GM12878 (cell line): ENCODE measurements at regions not wholly inside any gene's neighbourhood (a gene's known extent, or its start where the extent isn't known, plus 50 kb on each side); places are given as distances from the start of the nearest gene placed in this dataset.

ENCODE experiments used
- BRCA1 ChIP-seq: IDR thresholded peaks from 2 replicates; pipeline ENCODE4 v1.6.1; 2011; ENCODE audit warnings: low read depth, low read length, improper control_type of control experiment
- EP300 ChIP-seq, 2 experiments: fragments of 150-350 bp in 1 of 2; IDR thresholded peaks; 2 replicates each; pipeline ENCODE4 v1.6.1; 2011 to 2012; ENCODE audit warnings: low read depth in 2 of 2, low read length in 2 of 2, borderline replicate concordance in 1 of 2, improper control_type of control experiment in 1 of 2, inconsistent platforms in 1 of 2; ENCODE audit not compliant: control insufficient read depth in 1 of 2
- FOXK2 ChIP-seq: fragments of 450-650 bp; IDR thresholded peaks from 2 replicates; pipeline ENCODE4 v1.6.1; 2017; ENCODE audit warnings: mild to moderate bottlenecking, moderate library complexity
- ZBED1 ChIP-seq: IDR thresholded peaks from 2 replicates; pipeline ENCODE4 v1.6.1; 2016; ENCODE audit warnings: borderline replicate concordance
- ZNF622 ChIP-seq: fragments of 450-650 bp; IDR thresholded peaks from 2 replicates; pipeline ENCODE4 v1.6.1; 2017; ENCODE audit warnings: mild to moderate bottlenecking, inconsistent platforms
- TF ChIP-seq, protein P1 (sequence below): fragments of 450-650 bp; IDR thresholded peaks from 2 replicates; pipeline ENCODE4 v1.6.1; 2018; ENCODE audit warnings: mild to moderate bottlenecking, low read depth, moderate library complexity; ENCODE audit not compliant: partially characterized antibody
- TF ChIP-seq, protein P2 (sequence below): fragments of 450-650 bp; formaldehyde crosslinking; IDR thresholded peaks from 2 replicates; pipeline ENCODE4 v1.4.0; 2022; ENCODE audit warnings: mild to moderate bottlenecking, moderate library complexity
- TF ChIP-seq, protein P3 (sequence below): fragments of 450-650 bp; IDR thresholded peaks from 2 replicates; pipeline ENCODE4 v1.6.1; 2016; ENCODE audit warnings: mild to moderate bottlenecking

- TF ChIP-seq, protein P1, sequence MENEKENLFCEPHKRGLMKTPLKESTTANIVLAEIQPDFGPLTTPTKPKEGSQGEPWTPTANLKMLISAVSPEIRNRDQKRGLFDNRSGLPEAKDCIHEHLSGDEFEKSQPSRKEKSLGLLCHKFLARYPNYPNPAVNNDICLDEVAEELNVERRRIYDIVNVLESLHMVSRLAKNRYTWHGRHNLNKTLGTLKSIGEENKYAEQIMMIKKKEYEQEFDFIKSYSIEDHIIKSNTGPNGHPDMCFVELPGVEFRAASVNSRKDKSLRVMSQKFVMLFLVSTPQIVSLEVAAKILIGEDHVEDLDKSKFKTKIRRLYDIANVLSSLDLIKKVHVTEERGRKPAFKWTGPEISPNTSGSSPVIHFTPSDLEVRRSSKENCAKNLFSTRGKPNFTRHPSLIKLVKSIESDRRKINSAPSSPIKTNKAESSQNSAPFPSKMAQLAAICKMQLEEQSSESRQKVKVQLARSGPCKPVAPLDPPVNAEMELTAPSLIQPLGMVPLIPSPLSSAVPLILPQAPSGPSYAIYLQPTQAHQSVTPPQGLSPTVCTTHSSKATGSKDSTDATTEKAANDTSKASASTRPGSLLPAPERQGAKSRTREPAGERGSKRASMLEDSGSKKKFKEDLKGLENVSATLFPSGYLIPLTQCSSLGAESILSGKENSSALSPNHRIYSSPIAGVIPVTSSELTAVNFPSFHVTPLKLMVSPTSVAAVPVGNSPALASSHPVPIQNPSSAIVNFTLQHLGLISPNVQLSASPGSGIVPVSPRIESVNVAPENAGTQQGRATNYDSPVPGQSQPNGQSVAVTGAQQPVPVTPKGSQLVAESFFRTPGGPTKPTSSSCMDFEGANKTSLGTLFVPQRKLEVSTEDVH = no peak
- no peak for TF ChIP-seq BRCA1
- TF ChIP-seq ZNF622 = no peak
- TF ChIP-seq, protein P2, sequence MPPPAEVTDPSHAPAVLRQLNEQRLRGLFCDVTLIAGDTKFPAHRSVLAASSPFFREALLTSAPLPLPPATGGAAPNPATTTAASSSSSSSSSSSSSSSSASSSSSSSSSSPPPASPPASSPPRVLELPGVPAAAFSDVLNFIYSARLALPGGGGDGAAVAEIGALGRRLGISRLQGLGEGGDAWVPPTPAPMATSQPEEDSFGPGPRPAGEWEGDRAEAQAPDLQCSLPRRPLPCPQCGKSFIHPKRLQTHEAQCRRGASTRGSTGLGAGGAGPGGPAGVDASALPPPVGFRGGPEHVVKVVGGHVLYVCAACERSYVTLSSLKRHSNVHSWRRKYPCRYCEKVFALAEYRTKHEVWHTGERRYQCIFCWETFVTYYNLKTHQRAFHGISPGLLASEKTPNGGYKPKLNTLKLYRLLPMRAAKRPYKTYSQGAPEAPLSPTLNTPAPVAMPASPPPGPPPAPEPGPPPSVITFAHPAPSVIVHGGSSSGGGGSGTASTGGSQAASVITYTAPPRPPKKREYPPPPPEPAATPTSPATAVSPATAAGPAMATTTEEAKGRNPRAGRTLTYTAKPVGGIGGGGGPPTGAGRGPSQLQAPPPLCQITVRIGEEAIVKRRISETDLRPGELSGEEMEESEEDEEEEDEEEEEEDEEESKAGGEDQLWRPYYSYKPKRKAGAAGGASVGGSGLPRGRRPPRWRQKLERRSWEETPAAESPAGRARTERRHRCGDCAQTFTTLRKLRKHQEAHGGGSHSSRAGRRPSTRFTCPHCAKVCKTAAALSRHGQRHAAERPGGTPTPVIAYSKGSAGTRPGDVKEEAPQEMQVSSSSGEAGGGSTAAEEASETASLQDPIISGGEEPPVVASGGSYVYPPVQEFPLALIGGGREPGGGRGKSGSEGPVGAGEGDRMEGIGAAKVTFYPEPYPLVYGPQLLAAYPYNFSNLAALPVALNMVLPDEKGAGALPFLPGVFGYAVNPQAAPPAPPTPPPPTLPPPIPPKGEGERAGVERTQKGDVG = no peak
- no peak for TF ChIP-seq ZBED1
- TF ChIP-seq EP300 (IDR thresholded peaks at IDR 0.05; ENCODE audit: borderline replicate concordance in 1 of 2, control insufficient read depth in 1 of 2, low read depth in 2 of 2, low read length in 2 of 2) = no peak
- TF ChIP-seq FOXK2 = no peak
- TF ChIP-seq, protein P3, sequence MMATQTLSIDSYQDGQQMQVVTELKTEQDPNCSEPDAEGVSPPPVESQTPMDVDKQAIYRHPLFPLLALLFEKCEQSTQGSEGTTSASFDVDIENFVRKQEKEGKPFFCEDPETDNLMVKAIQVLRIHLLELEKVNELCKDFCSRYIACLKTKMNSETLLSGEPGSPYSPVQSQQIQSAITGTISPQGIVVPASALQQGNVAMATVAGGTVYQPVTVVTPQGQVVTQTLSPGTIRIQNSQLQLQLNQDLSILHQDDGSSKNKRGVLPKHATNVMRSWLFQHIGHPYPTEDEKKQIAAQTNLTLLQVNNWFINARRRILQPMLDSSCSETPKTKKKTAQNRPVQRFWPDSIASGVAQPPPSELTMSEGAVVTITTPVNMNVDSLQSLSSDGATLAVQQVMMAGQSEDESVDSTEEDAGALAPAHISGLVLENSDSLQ = no peak
These were observed 113.6 kb upstream of the PLEKHG1 start (continued) for GRCh38 chr6:150486048-150486447.
